CD14-positive monocyte (primary cell): ENCODE measurements at regions not wholly inside any gene's neighbourhood (a gene's known extent, or its start where the extent isn't known, plus 50 kb on each side); places are given as distances from the start of the nearest gene placed in this dataset.

Source experiments
- DNase-seq, 3 donors: peaks; one replicate each; pipeline ENCODE4 v3.0.0-alpha.2; 2011 to 2022
- H2AFZ ChIP-seq: 2 replicates; pipeline ENCODE4 v1.6.0; 2012; ENCODE audit warnings: mild to moderate bottlenecking, low read depth, low read length, inconsistent platforms; ENCODE audit not compliant: insufficient read depth, poor library complexity, severe bottlenecking
- H3K27ac ChIP-seq, 2 donors: 1 replicate in 1 of 2; 2 replicates in 1 of 2; pipeline ENCODE4 v1.5.1; 2012 to 2013; ENCODE audit warnings: low read length in 2 of 2, control low read depth in 1 of 2, inconsistent platforms in 1 of 2, low read depth in 1 of 2, mild to moderate bottlenecking in 1 of 2
- H3K27me3 ChIP-seq, 2 donors: one replicate each; pipeline versions ENCODE4 v1.6.0 to v1.6.1; 2011 to 2013; ENCODE audit warnings: low read length in 2 of 2; ENCODE audit not compliant: control insufficient read depth in 2 of 2, insufficient read depth in 2 of 2
- H3K36me3 ChIP-seq, 2 donors: replicated peaks in 1 of 2; 1 replicate in 1 of 2; 2 replicates in 1 of 2; pipeline versions ENCODE4 v1.5.1 to v1.6.1; 2012 to 2013; ENCODE audit warnings: low read length in 2 of 2, control low read depth in 1 of 2, inconsistent platforms in 1 of 2, mild to moderate bottlenecking in 1 of 2; ENCODE audit not compliant: insufficient read depth in 2 of 2, control insufficient read depth in 1 of 2
- H3K4me1 ChIP-seq, 2 donors: 1 replicate in 1 of 2; 2 replicates in 1 of 2; pipeline versions ENCODE4 v1.5.1 to v1.6.1; 2012 to 2013; ENCODE audit warnings: low read length in 2 of 2, control low read depth in 1 of 2, inconsistent platforms in 1 of 2, mild to moderate bottlenecking in 1 of 2, moderate library complexity in 1 of 2; ENCODE audit not compliant: insufficient read depth in 2 of 2, control insufficient read depth in 1 of 2
- H3K4me2 ChIP-seq: replicated peaks from 2 replicates; pipeline ENCODE3; 2012; ENCODE audit warnings: low read length, moderate library complexity, mild to moderate bottlenecking; ENCODE audit not compliant: poor library complexity, severe bottlenecking; ENCODE audit errors: extremely low read depth
- H3K4me3 ChIP-seq, 3 experiments: fragments of 200-600 bp in 1 of 3; sonication (generic) in 1 of 3; replicated peaks in 1 of 3; 1 replicate in 2 of 3; 2 replicates in 1 of 3; pipeline ENCODE4 v1.5.1; 2011 to 2013; ENCODE audit warnings: low read length in 3 of 3, mild to moderate bottlenecking in 3 of 3, control low read depth in 2 of 3, low read depth in 2 of 3, inconsistent platforms in 1 of 3, moderate library complexity in 1 of 3
- H3K79me2 ChIP-seq: 2 replicates; pipeline ENCODE4 v1.6.0; 2012; ENCODE audit warnings: mild to moderate bottlenecking, control low read depth, inconsistent platforms, low read length, moderate library complexity; ENCODE audit not compliant: insufficient read depth
- H3K9ac ChIP-seq: 2 replicates; pipeline ENCODE4 v1.6.0; 2017; ENCODE audit warnings: low read length, mild to moderate bottlenecking; ENCODE audit not compliant: insufficient read depth, poor library complexity, severe bottlenecking
- H3K9me3 ChIP-seq, 2 donors: replicated peaks in 1 of 2; 1 replicate in 1 of 2; 2 replicates in 1 of 2; pipeline versions ENCODE4 v1.5.1 to v1.6.1; 2012 to 2013; ENCODE audit warnings: low read length in 2 of 2, control low read depth in 1 of 2; ENCODE audit not compliant: control insufficient read depth in 1 of 2, insufficient read depth in 1 of 2
- H4K20me1 ChIP-seq: 2 replicates; pipeline ENCODE4 v1.6.0; 2012; ENCODE audit warnings: mild to moderate bottlenecking, low read length, control low read depth, moderate library complexity; ENCODE audit not compliant: insufficient read depth
- H3K27ac Mint-ChIP-seq, 7 donors: one replicate each; pipeline ENCODE4 v1.8.0; 2020; ENCODE audit warnings: mild to moderate bottlenecking in 7 of 7, mixed read lengths in 7 of 7, moderate library complexity in 6 of 7, inconsistent platforms in 2 of 7
- H3K27me3 Mint-ChIP-seq, 3 donors: one replicate each; pipeline ENCODE4 v1.8.0; 2021 to 2022; ENCODE audit warnings: low read depth in 3 of 3, mild to moderate bottlenecking in 3 of 3, mixed read lengths in 3 of 3, moderate library complexity in 3 of 3, inconsistent platforms in 1 of 3
- H3K36me3 Mint-ChIP-seq, 2 donors: one replicate each; pipeline ENCODE4 v1.8.0; 2020; ENCODE audit warnings: mixed read lengths in 2 of 2, inconsistent platforms in 1 of 2, mild to moderate bottlenecking in 1 of 2
- H3K4me1 Mint-ChIP-seq: one replicate; pipeline ENCODE4 v1.8.0; 2020; ENCODE audit warnings: mild to moderate bottlenecking, mixed read lengths
- H3K4me3 Mint-ChIP-seq, 2 donors: one replicate each; pipeline ENCODE4 v1.8.0; 2020; ENCODE audit warnings: mild to moderate bottlenecking in 2 of 2, mixed read lengths in 2 of 2, moderate library complexity in 1 of 2
- H3K9me3 Mint-ChIP-seq, 7 donors: one replicate each; pipeline ENCODE4 v1.8.0; 2020 to 2022; ENCODE audit warnings: mixed read lengths in 7 of 7, mild to moderate bottlenecking in 6 of 7, moderate library complexity in 6 of 7, inconsistent platforms in 2 of 7
- CTCF ChIP-seq: fragments of 200-600 bp; IDR thresholded peaks from one replicate; pipeline ENCODE4 v1.8.0; 2022; ENCODE audit warnings: antibody characterized with exemption, mild to moderate bottlenecking
- WGBS: methylation state at CpG from one replicate; pipeline ENCODE4 v1.1.5; 2013; ENCODE audit warnings: missing lambda C conversion rate; ENCODE audit not compliant: insufficient coverage; 5-methylcytosine and 5-hydroxymethylcytosine counted together
- intact Hi-C, 2 donors: fragments of 100-400 bp; cut with micrococcal nuclease; formaldehyde crosslinking; loops; one replicate each; pipeline versions ENCODE4 v1.15.0 to v1.15.1; 2023

DNA sequence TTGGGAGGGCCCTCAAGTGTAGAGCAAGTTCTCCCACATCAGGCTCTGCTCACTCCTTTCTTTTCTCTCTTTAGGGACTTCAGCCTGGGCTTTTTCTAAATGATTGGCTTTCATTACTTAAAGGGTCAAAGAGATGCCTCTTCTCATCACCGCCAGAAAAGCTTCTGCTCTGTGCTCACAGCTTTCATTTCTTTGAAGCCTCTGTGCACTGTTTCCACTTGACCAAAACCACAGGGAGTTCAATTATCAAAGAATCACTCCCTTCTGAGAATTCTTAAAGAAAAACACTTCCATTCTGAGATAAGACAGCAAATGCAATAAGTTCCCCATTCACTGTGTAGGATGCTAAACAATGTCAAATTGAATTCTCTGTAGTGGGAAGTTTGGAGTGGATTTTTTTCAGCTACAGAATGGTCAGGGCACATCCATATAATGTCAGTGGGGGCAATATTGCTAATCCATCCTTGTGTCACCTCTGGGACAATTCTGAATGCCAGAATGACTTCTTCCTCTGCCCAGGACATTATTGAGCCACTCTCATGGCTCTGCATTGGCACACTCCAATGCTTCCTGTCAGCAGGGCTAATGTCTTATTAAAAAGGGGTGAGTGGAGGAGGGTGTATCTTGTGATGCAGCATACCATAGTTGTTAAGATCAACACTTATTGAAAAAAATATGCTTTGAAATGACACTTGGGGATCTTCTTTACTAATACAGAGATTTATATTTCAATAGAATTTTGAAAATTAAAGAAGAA, 217.6 kb downstream of the SNCA start:
- Histone ChIP-seq H3K9ac (no peak overlapping the region), H3K36me3 (no peaks in the 10 kb centered on the region), H3K4me2 (no peak overlapping the region), H2AFZ (no peak overlapping the region), H3K27me3 (no peaks in the 10 kb centered on the region), H3K79me2 (no peaks in the 10 kb centered on the region), H3K4me1 (no peaks in the 10 kb centered on the region), H3K27ac (no peak overlapping the region), H3K9me3 (no peaks in the 10 kb centered on the region), H4K20me1 (no peaks in the 10 kb centered on the region), H3K4me3 (no peak overlapping the region)
- WGBS: 43% methylated on average over 1 of the region's 1 CpG
- no peaks in the 10 kb centered on the region for H3K4me1 Mint-ChIP-seq
- no peak overlapping the region for H3K27ac Mint-ChIP-seq
- TF ChIP-seq CTCF: no peak
- no peak for DNase-seq
- peaks cover 0 to 1% (median 0%) of the 10 kb centered on the region in 3 donors for H3K27me3 Mint-ChIP-seq
- intact Hi-C loops: no loop called here
- no peak overlapping the region for H3K4me3 Mint-ChIP-seq
- H3K9me3 Mint-ChIP-seq: peaks cover 0 to 4% (median 0%) of the 10 kb centered on the region in 7 donors
- no peaks in the 10 kb centered on the region for H3K36me3 Mint-ChIP-seq

GRCh38 chr4:89618151-89618550, 218.8 kb downstream of the SNCA start:
- Histone ChIP-seq H4K20me1 (no peaks in the 10 kb centered on the region), H3K9me3 (no peaks in the 10 kb centered on the region), H3K4me3 (no peak overlapping the region), H3K4me1 (no peaks in the 10 kb centered on the region), H3K79me2 (no peaks in the 10 kb centered on the region), H3K36me3 (no peaks in the 10 kb centered on the region), H3K9ac (no peak overlapping the region), H3K27me3 (no peaks in the 10 kb centered on the region), H3K4me2 (no peak overlapping the region), H2AFZ (no peak overlapping the region), H3K27ac (no peak overlapping the region)
- Mint-ChIP-seq H3K4me1 (no peaks in the 10 kb centered on the region), H3K9me3 (peaks cover 0 to 4% (median 0%) of the 10 kb centered on the region in 7 donors), H3K4me3 (no peak overlapping the region), H3K36me3 (no peaks in the 10 kb centered on the region), H3K27ac (no peak overlapping the region), H3K27me3 (peaks cover 0 to 1% (median 0%) of the 10 kb centered on the region in 3 donors)
- no peak for DNase-seq
- TF ChIP-seq CTCF: no peak
- intact Hi-C loops: no loop called here
- no CpG with 5 or more reads among the region's 2 CpGs for WGBS
